ENCODE measurements at regions not wholly inside any gene's neighbourhood (a gene's known extent, or its start where the extent isn't known, plus 50 kb on each side); places are given as distances from the start of the nearest gene placed in this dataset.

DNA sequence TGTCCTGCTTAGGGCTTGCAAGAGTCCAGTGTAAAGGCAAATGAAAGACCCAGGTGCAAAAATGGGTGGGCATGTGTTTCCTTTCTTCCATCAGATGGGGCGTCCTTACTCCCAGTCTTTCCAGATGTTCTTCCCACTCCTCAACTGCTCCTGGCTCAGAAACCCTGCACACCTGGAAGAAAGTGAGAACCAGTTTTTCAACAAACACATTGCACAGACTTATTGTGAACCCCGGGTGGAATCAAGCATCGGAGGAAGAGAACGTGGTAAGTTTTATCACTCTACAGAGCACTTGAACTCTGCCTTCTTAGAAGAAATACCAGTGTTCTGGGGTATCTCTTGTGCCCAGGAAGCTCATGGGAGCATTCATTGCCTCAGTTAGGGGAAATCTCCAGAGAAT lies 93.3 kb downstream of the TMX1 start:
- in situ Hi-C loops (cut with HindIII; ENCODE audit: low pct_unique_long_range_greater_than_20kb, low sequenced_read_pairs), result no loop called here
- DNase-seq (ENCODE audit: low read depth in 1 of 2, low spot score in 1 of 2), result peak in 1 of 2 experiments; percentile 28

DNA sequence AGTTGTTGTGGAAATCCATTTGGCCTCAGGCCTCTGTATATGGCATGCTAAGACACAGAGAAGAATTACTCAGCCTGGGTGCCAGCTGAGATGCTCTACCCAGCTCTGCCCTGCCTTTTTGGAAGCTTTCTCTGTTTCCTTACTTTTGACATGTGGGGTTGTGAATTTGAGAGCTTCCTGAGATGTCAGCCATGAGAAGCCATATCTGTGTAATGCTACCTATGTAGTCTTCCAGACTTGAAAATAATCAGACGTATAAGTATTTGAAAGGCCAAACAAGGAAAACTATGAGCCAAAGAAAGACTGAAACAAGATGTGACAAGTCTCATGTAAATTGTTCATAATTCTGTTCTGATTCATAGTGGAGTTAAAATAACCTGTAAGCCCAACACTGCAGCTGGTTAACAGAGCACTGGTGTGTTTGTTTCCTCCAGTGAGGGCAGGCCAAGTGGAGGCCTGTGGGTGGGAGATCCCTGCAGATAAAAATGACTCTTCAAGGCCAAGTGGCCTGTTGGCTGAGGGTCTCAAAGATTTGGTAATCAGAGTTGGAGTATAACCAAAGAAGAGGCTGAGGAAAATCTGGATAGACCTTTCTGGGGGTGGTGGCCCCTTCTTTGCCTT lies 94.0 kb downstream of the TMX1 start:
- DNase-seq (ENCODE audit: low read depth in 1 of 2, low spot score in 1 of 2), result no peak
- in situ Hi-C loops (cut with HindIII; ENCODE audit: low pct_unique_long_range_greater_than_20kb, low sequenced_read_pairs), result no loop called here
- no peak for TF ChIP-seq JUND (IDR thresholded peaks at IDR 0.05; ENCODE audit: low read depth)

More for the DNA sequence above, 93.3 kb downstream of the TMX1 start:
- TF ChIP-seq JUND (IDR thresholded peaks at IDR 0.05; ENCODE audit: low read depth), result no peak

DNA sequence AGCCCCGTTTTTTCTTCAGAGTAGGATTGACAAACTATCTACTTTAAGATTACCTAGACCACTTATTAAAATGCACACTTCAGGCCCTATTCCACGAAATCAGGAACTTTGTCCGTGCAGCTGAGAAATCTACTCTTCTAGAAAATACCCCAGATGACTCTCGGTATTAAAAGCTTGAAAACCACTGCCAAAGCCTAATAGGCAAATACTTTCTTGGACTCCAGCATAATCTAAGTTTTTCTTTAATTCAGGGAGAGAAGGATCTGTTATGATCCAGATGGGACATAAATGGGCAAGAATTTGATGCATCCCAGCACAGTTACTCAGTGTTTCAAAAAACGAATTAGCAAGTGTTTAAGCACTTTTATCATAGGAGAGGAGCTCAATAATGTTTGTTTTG lies 94.5 kb downstream of the TMX1 start:
- DNase-seq (ENCODE audit: low read depth in 1 of 2, low spot score in 1 of 2), result no peak
- TF ChIP-seq JUND (IDR thresholded peaks at IDR 0.05; ENCODE audit: low read depth), result no peak
- in situ Hi-C loops (cut with HindIII; ENCODE audit: low pct_unique_long_range_greater_than_20kb, low sequenced_read_pairs), result no loop called here

DNA sequence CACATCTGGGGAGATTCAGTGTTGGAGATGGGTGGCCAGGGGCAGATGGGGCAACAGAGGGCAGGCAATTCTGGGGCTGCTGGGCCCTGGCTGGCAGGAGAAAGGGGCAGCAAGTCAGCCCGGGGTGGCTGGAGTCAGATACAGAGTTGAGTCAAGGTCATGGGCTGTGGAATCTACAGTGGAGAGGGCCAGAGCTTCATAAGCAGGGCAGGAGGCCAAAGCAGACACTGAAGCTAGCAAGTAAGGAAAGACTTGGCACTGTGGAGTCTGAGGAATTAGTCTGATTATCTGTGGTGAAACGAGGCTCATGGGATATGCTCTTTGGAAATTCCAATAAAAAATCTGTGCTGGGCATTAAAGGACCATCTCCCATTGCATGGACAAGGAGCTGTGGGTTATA lies 95.5 kb downstream of the TMX1 start:
- no peak for TF ChIP-seq JUND (IDR thresholded peaks at IDR 0.05; ENCODE audit: low read depth)
- no peak for DNase-seq (ENCODE audit: low read depth in 1 of 2, low spot score in 1 of 2)
- in situ Hi-C loops (cut with HindIII; ENCODE audit: low pct_unique_long_range_greater_than_20kb, low sequenced_read_pairs), result no loop called here

DNA sequence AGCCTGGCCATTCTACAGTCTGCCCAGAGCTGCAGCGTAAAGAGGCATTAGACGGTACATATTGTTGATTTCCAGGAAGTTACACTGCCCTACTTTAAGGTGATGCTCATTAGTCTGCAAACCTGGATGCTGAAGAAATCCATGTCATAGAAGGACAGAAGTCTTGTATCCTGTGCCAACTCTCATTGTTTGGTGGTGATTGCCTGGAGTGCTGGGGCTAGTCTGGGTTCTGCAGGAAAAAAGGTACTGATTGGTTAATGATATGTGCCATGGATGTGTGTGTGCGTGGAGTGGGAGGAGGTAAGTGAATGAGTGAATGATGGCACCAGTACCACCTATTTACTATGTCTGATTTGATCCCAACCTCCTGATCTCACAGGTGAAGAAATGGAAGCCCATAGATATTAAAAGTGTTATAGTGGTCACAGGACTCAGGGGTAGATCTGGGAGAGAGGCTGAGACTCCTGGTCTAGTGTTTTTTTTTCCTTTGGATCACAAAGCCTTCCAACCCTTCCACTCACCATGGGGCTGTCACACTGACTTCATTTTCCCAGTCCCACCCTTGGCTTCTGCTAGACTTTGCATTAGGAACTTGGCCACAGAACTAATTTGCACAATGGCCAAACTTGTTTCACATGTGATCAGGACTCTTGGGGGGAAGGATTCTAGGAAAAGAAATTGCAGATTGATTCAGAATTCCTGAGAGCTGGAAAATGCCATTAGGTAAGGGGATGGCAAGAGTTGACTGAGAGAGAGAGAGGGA lies 96.1 kb downstream of the TMX1 start:
- TF ChIP-seq JUND (IDR thresholded peaks at IDR 0.05; ENCODE audit: low read depth), result no peak
- DNase-seq (ENCODE audit: low read depth in 1 of 2, low spot score in 1 of 2), result no peak
- in situ Hi-C loops (cut with HindIII; ENCODE audit: low pct_unique_long_range_greater_than_20kb, low sequenced_read_pairs), result no loop called here

DNA sequence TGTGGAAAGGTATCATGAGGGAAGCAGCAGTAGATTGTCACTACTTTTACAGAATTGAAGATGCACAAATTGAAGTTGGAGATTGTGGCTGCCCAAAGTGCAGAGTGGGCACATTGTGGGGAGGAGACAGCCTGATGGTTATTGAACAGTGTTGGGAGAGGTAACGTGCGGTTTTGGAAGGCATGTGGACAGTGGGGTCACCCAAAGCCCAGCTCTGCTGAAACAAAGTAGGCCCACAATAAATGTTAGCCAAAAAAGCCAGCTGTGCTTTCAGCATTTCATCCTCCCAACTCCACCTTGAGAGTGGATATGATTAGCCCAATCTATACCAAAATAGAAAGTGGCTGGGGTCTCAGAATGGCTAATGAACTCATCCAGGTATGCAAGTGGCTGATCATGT lies 96.7 kb downstream of the TMX1 start:
- no peak for DNase-seq (ENCODE audit: low read depth in 1 of 2, low spot score in 1 of 2)

DNA sequence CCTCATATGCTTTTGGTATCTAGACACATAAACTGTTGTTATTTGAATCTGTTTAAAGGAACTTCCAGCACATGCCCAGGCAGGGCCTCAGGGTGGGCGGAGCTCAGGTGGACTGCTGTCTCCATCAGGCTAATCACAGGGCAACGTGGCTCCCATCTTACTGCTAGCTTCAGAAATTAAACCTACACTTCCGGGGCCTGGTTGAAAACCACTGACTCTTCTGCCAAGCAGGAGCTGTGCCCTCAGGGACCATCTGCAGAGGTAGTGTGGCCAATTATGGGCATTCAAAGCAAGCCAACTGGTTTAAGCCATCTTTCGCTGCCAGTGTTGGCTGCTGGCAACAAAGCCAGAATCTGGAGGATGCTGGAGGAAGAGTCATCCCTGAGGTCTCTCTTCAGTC lies 97.5 kb downstream of the TMX1 start:
- in situ Hi-C loops (cut with HindIII; ENCODE audit: low pct_unique_long_range_greater_than_20kb, low sequenced_read_pairs), result no loop called here
- peak in 1 of 2 experiments; percentile 73 for DNase-seq (ENCODE audit: low read depth in 1 of 2, low spot score in 1 of 2)
- no peak for TF ChIP-seq JUND (IDR thresholded peaks at IDR 0.05; ENCODE audit: low read depth)

More for the DNA sequence above, 96.7 kb downstream of the TMX1 start:
- no peak for TF ChIP-seq JUND (IDR thresholded peaks at IDR 0.05; ENCODE audit: low read depth)
- in situ Hi-C loops (cut with HindIII; ENCODE audit: low pct_unique_long_range_greater_than_20kb, low sequenced_read_pairs), result no loop called here

DNA sequence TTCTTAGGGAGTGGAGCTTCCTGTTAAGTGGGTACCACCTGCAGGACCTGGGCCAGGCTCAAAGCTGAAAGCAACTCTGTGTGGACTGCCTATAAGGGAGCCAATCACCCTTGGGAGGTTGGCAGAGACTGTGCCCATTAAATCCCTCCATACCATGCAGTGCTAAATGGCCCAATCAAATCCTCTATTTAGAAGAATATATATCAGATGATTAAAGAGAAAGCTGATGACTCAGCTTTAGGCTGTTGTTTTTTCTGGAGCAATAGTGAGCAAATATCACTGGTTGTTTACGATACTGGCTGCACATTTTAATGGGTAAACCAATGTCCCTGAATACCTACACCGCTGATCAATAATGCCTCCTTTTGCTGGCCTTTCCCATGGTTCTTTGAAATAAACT lies 101.3 kb downstream of the TMX1 start:
- TF ChIP-seq JUND (IDR thresholded peaks at IDR 0.05; ENCODE audit: low read depth), result no peak
- in situ Hi-C loops (cut with HindIII; ENCODE audit: low pct_unique_long_range_greater_than_20kb, low sequenced_read_pairs), result no loop called here
- DNase-seq (ENCODE audit: low read depth in 1 of 2, low spot score in 1 of 2), result no peak

DNA sequence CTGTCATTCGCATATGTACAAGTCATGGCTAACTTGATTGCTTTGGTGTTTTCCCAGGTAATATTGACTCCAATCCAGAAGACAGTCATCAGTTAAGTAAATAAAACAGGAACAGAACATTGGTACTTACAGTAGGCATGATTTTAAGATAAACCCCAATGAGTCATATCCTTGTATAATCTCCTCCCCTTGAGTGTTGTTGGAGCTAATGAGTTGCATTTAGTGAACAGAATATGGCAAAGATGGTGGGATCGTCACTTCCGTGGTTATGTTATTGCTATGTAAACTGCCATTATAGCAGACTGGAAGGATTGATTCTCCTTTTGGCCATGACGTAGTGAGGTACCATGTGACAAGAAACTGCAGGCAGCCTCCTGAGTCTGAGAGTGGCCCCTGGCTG lies 102.2 kb downstream of the TMX1 start:
- in situ Hi-C loops (cut with HindIII; ENCODE audit: low pct_unique_long_range_greater_than_20kb, low sequenced_read_pairs), result no loop called here
- peak in 1 of 2 experiments; percentile 83 for DNase-seq (ENCODE audit: low read depth in 1 of 2, low spot score in 1 of 2)
- peak; percentile 62; the same call in 1 of the 2 replicates for TF ChIP-seq JUND (IDR thresholded peaks at IDR 0.05; ENCODE audit: low read depth)

DNA sequence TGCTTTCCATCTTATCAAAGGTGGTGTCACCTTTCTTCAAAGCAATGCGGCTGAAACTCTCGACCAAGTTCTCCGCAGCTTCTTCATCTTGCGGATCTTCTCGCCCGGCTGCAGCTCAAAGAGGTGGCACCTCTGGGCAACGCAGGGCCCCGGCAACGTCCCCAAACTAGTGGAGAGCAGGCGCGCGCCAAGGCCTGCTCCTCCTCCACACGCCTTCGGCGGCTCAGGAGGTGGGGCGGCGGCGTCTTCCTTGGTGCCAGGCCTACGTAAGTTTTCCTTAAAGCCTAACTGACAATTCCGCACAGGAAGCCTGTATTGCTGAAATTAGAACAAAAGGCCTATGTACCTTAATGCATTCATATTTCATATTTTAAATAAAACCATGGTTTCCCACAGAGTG lies 112.0 kb downstream of the TMX1 start:
- no peak for TF ChIP-seq JUND (IDR thresholded peaks at IDR 0.05; ENCODE audit: low read depth)
- in situ Hi-C loops (cut with HindIII; ENCODE audit: low pct_unique_long_range_greater_than_20kb, low sequenced_read_pairs), result no loop called here

DNA sequence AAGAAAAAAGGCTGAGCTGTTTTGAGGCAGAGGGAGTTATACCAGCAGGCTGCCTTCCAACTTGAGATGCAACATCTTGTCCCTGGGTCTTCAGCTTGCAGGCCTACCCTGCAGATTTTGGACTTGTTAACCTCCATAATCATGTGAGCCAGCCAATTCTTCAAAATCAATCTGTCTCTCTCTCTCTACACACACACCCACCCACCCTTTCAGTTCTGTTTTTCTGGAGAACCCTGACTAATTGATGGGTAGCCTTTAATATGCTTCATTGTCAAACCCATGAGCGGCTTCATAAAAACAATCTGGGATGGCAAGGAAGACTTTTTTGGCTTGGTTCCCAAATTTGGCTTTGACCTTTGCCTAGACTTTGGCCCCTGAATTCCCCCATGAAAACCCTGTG lies 113.9 kb downstream of the TMX1 start:
- in situ Hi-C loops (cut with HindIII; ENCODE audit: low pct_unique_long_range_greater_than_20kb, low sequenced_read_pairs), result no loop called here
- no peak for DNase-seq (ENCODE audit: low read depth in 1 of 2, low spot score in 1 of 2)
- no peak for TF ChIP-seq JUND (IDR thresholded peaks at IDR 0.05; ENCODE audit: low read depth)

More for the DNA sequence above, 112.0 kb downstream of the TMX1 start:
- DNase-seq (ENCODE audit: low read depth in 1 of 2, low spot score in 1 of 2), result no peak

DNA sequence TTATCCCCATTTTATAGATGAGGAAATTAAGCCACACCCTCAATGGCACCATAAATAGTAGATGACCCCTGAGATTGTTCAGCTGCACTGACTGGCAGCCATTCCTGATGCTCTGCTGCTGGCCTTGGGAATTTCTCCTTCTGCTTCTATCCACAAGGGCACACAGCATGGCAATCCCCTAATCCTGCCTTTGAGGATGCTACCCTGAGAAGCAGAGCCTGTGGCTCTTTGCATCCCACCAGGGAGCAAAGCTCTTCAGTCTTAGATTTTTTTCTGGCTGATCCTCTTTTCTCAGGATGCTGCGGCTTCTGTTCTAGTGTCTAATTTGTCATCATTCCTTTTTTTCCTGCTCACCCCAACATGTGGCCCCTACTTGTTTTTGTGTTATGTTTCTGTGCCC lies 114.8 kb downstream of the TMX1 start:
- in situ Hi-C loops (cut with HindIII; ENCODE audit: low pct_unique_long_range_greater_than_20kb, low sequenced_read_pairs), result no loop called here
- TF ChIP-seq JUND (IDR thresholded peaks at IDR 0.05; ENCODE audit: low read depth), result no peak
- no peak for DNase-seq (ENCODE audit: low read depth in 1 of 2, low spot score in 1 of 2)

DNA sequence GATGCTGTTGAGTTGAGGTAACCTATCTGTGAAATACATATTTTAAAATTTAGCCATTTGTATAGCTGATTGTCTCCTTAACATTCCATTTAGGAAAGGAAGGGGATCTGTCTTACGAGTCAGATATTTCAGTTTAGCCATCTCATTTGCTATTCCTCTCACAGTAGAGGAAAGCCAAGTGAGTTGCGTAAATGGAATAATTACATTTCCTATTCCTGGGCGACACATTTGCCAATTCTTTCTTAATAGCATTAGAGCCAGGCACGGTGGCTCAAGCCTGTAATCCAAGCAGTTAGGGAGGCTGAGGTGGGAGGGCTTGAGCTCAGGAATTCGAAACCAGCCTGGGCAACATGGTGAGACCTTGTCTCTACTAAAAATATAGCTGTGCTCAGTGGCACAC lies 116.3 kb downstream of the TMX1 start:
- TF ChIP-seq JUND (IDR thresholded peaks at IDR 0.05; ENCODE audit: low read depth), result no peak
- no peak for DNase-seq (ENCODE audit: low read depth in 1 of 2, low spot score in 1 of 2)
- in situ Hi-C loops (cut with HindIII; ENCODE audit: low pct_unique_long_range_greater_than_20kb, low sequenced_read_pairs), result no loop called here
